Mesendoderm (in vitro differentiated cells): ENCODE measurements at regions not wholly inside any gene's neighbourhood (a gene's known extent, or its start where the extent isn't known, plus 50 kb on each side); places are given as distances from the start of the nearest gene placed in this dataset. TPM values are rescaled to one million over a fixed set of nuclear protein-coding genes. Genes with fewer than 3 reads are reported as not detected.

Experiments
- DNase-seq: peaks from one replicate; pipeline ENCODE4 v3.0.0; 2013
- H2AK5ac ChIP-seq: 2 replicates; pipeline ENCODE4 v1.6.1; 2013; ENCODE audit warnings: low read length, inconsistent platforms
- H2BK120ac ChIP-seq: 2 replicates; pipeline ENCODE4 v1.6.1; 2013; ENCODE audit warnings: low read depth, mild to moderate bottlenecking, low read length, moderate library complexity, mixed read lengths
- H2BK15ac ChIP-seq: replicated peaks from 2 replicates; pipeline ENCODE4 v1.6.1; 2013; ENCODE audit warnings: low read depth, mild to moderate bottlenecking, moderate library complexity
- H2BK5ac ChIP-seq: 2 replicates; pipeline ENCODE4 v1.6.1; 2013; ENCODE audit warnings: low read length, inconsistent platforms
- H3K18ac ChIP-seq: 2 replicates; pipeline ENCODE4 v1.6.1; 2013; ENCODE audit warnings: mild to moderate bottlenecking, low read length, mixed read lengths
- H3K23ac ChIP-seq: one replicate; pipeline ENCODE4 v1.6.1; 2013; ENCODE audit warnings: low read length
- H3K27ac ChIP-seq: 2 replicates; pipeline ENCODE4 v1.5.1; 2013; ENCODE audit warnings: low read depth, mild to moderate bottlenecking, inconsistent platforms, low read length, moderate library complexity
- H3K27me3 ChIP-seq: 2 replicates; pipeline ENCODE4 v1.6.1; 2013; ENCODE audit warnings: low read length, control low read depth, mild to moderate bottlenecking, inconsistent platforms; ENCODE audit not compliant: insufficient read depth, poor library complexity
- H3K36me3 ChIP-seq: 2 replicates; pipeline ENCODE4 v1.6.1; 2013; ENCODE audit warnings: low read length, inconsistent platforms; ENCODE audit not compliant: control insufficient read depth, insufficient read depth
- H3K4ac ChIP-seq: one replicate; pipeline ENCODE4 v1.6.1; 2013; ENCODE audit warnings: low read depth, mild to moderate bottlenecking, low read length, moderate library complexity
- H3K4me1 ChIP-seq: 2 replicates; pipeline ENCODE4 v1.6.1; 2013; ENCODE audit warnings: low read depth, low read length, inconsistent platforms; ENCODE audit not compliant: control insufficient read depth
- H3K4me2 ChIP-seq: 2 replicates; pipeline ENCODE4 v1.6.1; 2013; ENCODE audit warnings: low read length
- H3K4me3 ChIP-seq: 2 replicates; pipeline ENCODE4 v1.5.1; 2013; ENCODE audit warnings: mild to moderate bottlenecking, low read length
- H3K56ac ChIP-seq: one replicate; pipeline ENCODE4 v1.6.1; 2013; ENCODE audit warnings: low read length
- H3K79me1 ChIP-seq: 2 replicates; pipeline ENCODE4 v1.6.1; 2013; ENCODE audit warnings: low read length, inconsistent platforms
- H3K79me2 ChIP-seq: 2 replicates; pipeline ENCODE4 v1.6.1; 2013; ENCODE audit warnings: mild to moderate bottlenecking, low read length; ENCODE audit not compliant: control insufficient read depth, insufficient read depth
- H3K9ac ChIP-seq: 2 replicates; pipeline ENCODE4 v1.6.1; 2013; ENCODE audit warnings: low read length, inconsistent platforms
- H4K5ac ChIP-seq: one replicate; pipeline ENCODE4 v1.6.1; 2013; ENCODE audit warnings: low read length
- H4K8ac ChIP-seq: one replicate; pipeline ENCODE4 v1.6.1; 2013; ENCODE audit warnings: low read depth, mild to moderate bottlenecking, control low read depth, low read length, moderate library complexity
- WGBS: extraction: QIAGEN DNeasy Blood & Tissue Kit; methylation state at CpG from one replicate; pipeline ENCODE4 v1.1.7; 2013; ENCODE audit warnings: low lambda C conversion rate, missing lambda C conversion rate; ENCODE audit not compliant: insufficient coverage; ENCODE audit errors: extremely low coverage; 5-methylcytosine and 5-hydroxymethylcytosine counted together
- small RNA-seq: library from polyadenylated mRNA; stranded (forward); fragments of <200 nt; extraction: miRNeasy Mini kit (QIAGEN cat#:217004); gene quantifications from one replicate; pipeline ENCODE3, GENCODE V24; 2013; ENCODE audit not compliant: insufficient read depth

DNA sequence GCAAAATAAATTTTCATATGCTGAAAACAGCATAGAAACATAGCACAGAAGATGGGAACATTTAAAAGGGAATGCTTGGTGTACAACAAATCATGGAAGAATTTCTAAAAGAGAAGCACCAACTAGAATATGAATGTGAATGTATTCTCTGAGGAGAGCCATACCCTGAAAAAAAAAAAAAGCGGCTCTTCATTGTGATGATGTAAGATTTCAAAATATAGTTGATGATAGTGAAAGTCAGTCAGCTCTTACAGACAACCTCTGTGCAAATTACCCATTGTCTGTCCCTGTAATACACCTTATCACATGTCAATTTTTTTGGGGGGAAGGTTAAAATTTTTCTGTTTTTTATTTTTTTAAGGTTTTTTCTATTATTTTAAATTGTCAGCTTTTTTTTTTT is 58.6 kb upstream of the PTCHD4 start:
- no peak overlapping the region for H3K27ac ChIP-seq
- no peak for DNase-seq
- no peak overlapping the region for H2BK120ac ChIP-seq
- no peak overlapping the region for H2BK15ac ChIP-seq
- H2AK5ac ChIP-seq: no peak overlapping the region
- H3K9ac ChIP-seq: no peak overlapping the region
- no peak overlapping the region for H3K18ac ChIP-seq
- no peak overlapping the region for H3K4me2 ChIP-seq
- H3K27me3 ChIP-seq: no peaks in the 10 kb centered on the region
- H2BK5ac ChIP-seq: no peak overlapping the region
- no peak overlapping the region for H3K4ac ChIP-seq
- WGBS: no CpG with 5 or more reads among the region's 1 CpG
- H3K36me3 ChIP-seq: no peaks in the 10 kb centered on the region
- H3K4me3 ChIP-seq: no peak overlapping the region
- no peaks in the 10 kb centered on the region for H3K79me2 ChIP-seq
- no peaks in the 10 kb centered on the region for H3K79me1 ChIP-seq
- H3K4me1 ChIP-seq: no peaks in the 10 kb centered on the region
- no peak overlapping the region for H4K5ac ChIP-seq
- H3K23ac ChIP-seq: no peak overlapping the region
- no peak overlapping the region for H4K8ac ChIP-seq
- H3K56ac ChIP-seq: no peak overlapping the region

Small RNAs in the stretch of these regions (small RNA-seq; reads per million reads assigned to genes)
- not detected for gene FO393413.1
- gene RNU7-65P: not detected
